ENCODE measurements at regions not wholly inside any gene's neighbourhood (a gene's known extent, or its start where the extent isn't known, plus 50 kb on each side); places are given as distances from the start of the nearest gene placed in this dataset.

GRCh38 chr10:43863859-43864591, 215.3 kb upstream of the ZNF32 start:
- no peak for DNase-seq

GRCh38 chr10:43863270-43863669, 214.6 kb upstream of the ZNF32 start:
- DNase-seq: no peak

- DNase-seq: no peak
These were observed 214.1 kb upstream of the ZNF32 start for GRCh38 chr10:43862756-43863155.

- DNase-seq: no peak
These were observed 213.5 kb upstream of the ZNF32 start for GRCh38 chr10:43861966-43862751.

GRCh38 chr10:43859016-43859525, 210.4 kb upstream of the ZNF32 start:
- DNase-seq: no peak

- DNase-seq: no peak
These were observed 209.2 kb upstream of the ZNF32 start for GRCh38 chr10:43857931-43858315.

GRCh38 chr10:43857206-43857930, 208.7 kb upstream of the ZNF32 start:
- DNase-seq: no peak

GRCh38 chr10:43856299-43856698, 207.6 kb upstream of the ZNF32 start:
- no peak for DNase-seq

- no peak for DNase-seq
These were observed 207.1 kb upstream of the ZNF32 start for GRCh38 chr10:43855667-43856210.

GRCh38 chr10:43854007-43854406, 205.3 kb upstream of the ZNF32 start:
- DNase-seq: no peak

- DNase-seq: no peak
These were observed 204.7 kb upstream of the ZNF32 start for GRCh38 chr10:43853369-43853768.

- no peak for DNase-seq
These were observed 204.0 kb upstream of the ZNF32 start for GRCh38 chr10:43852644-43853214.

GRCh38 chr10:43852149-43852548, 203.5 kb upstream of the ZNF32 start:
- peak; percentile 47 to 57 for DNase-seq

GRCh38 chr10:43851030-43851429, 202.3 kb upstream of the ZNF32 start:
- DNase-seq: no peak

GRCh38 chr10:43849551-43849950, 200.9 kb upstream of the ZNF32 start:
- DNase-seq: no peak

- no peak for DNase-seq
These were observed 198.3 kb upstream of the ZNF32 start for GRCh38 chr10:43846968-43847367.

GRCh38 chr10:43846187-43846680, 197.6 kb upstream of the ZNF32 start:
- DNase-seq: peak in 1 of 2 experiments; percentile 8

GRCh38 chr10:43845121-43845520, 196.4 kb upstream of the ZNF32 start:
- DNase-seq: no peak

- DNase-seq: no peak
These were observed 195.5 kb upstream of the ZNF32 start for GRCh38 chr10:43844221-43844620.

- no peak for DNase-seq
These were observed 194.8 kb upstream of the ZNF32 start for GRCh38 chr10:43843321-43844101.

GRCh38 chr10:43842496-43842895, 193.8 kb upstream of the ZNF32 start:
- no peak for DNase-seq

- DNase-seq: no peak
These were observed 193.4 kb upstream of the ZNF32 start for GRCh38 chr10:43842072-43842471.

All from Kasumi-1 (cell line).